ENCODE measurements at regions not wholly inside any gene's neighbourhood (a gene's known extent, or its start where the extent isn't known, plus 50 kb on each side); places are given as distances from the start of the nearest gene placed in this dataset.

- no peak for TF ChIP-seq ZNF488 (tag by site-specific recombination; IDR thresholded peaks at IDR 0.05)
- no peak for TF ChIP-seq SP7 (tag by site-specific recombination; IDR thresholded peaks at IDR 0.05)
- no peak for TF ChIP-seq ZFP3 (tag by site-specific recombination; IDR thresholded peaks at IDR 0.05; ENCODE audit: low read depth)
Observed at GRCh38 chr18:10188971-10189810, 265.2 kb upstream of the APCDD1 start (continued).

GRCh38 chr18:10190564-10190963 lies 263.9 kb upstream of the APCDD1 start:
- no peaks in the 10 kb centered on the region for H3K4me1 ChIP-seq (ENCODE audit: control insufficient read depth, insufficient read depth, low read length)
- CTCF ChIA-PET = no interaction called here
- no peaks in the 10 kb centered on the region for H3K36me3 ChIP-seq (ENCODE audit: control insufficient read depth in 2 of 2, insufficient read depth in 1 of 2, low read length in 2 of 2)
- H3K27ac ChIP-seq (ENCODE audit: extremely low read depth, low read depth, low read length) = no peak overlapping the region
- POLR2A ChIA-PET = no interaction called here
- H3K9me3 ChIP-seq (ENCODE audit: control insufficient read depth, insufficient read depth, low read depth, low read length) = no peaks in the 10 kb centered on the region
- TF ChIP-seq ZNF366 (tag by site-specific recombination; conservative IDR thresholded peaks at IDR 0.05) = no peak
- no peak for TF ChIP-seq GFI1B (tag by site-specific recombination; IDR thresholded peaks at IDR 0.05)
- TF ChIP-seq ZBTB1 (tag by site-specific recombination; IDR thresholded peaks at IDR 0.05) = no peak
- TF ChIP-seq ZNF10 (tag by site-specific recombination; IDR thresholded peaks at IDR 0.05) = no peak
- TF ChIP-seq ZNF791 (tag by site-specific recombination; IDR thresholded peaks at IDR 0.05) = no peak
- TF ChIP-seq ZNF623 (tag by site-specific recombination; IDR thresholded peaks at IDR 0.05) = no peak
- TF ChIP-seq, protein P1, sequence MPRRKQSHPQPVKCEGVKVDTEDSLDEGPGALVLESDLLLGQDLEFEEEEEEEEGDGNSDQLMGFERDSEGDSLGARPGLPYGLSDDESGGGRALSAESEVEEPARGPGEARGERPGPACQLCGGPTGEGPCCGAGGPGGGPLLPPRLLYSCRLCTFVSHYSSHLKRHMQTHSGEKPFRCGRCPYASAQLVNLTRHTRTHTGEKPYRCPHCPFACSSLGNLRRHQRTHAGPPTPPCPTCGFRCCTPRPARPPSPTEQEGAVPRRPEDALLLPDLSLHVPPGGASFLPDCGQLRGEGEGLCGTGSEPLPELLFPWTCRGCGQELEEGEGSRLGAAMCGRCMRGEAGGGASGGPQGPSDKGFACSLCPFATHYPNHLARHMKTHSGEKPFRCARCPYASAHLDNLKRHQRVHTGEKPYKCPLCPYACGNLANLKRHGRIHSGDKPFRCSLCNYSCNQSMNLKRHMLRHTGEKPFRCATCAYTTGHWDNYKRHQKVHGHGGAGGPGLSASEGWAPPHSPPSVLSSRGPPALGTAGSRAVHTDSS (tag by site-specific recombination; IDR thresholded peaks at IDR 0.05) = no peak
- no peak for TF ChIP-seq ZNF416 (tag by site-specific recombination; IDR thresholded peaks at IDR 0.05)
- TF ChIP-seq, protein P2, sequence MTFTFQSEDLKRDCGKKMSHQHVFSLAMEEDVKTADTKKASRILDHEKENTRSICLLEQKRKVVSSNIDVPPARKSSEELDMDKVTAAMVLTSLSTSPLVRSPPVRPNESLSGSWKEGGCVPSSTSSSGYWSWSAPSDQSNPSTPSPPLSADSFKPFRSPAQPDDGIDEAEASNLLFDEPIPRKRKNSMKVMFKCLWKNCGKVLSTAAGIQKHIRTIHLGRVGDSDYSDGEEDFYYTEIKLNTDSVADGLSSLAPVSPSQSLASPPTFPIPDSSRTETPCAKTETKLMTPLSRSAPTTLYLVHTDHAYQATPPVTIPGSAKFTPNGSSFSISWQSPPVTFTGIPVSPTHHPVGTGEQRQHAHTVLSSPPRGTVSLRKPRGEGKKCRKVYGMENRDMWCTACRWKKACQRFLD (tag by site-specific recombination; IDR thresholded peaks at IDR 0.05) = no peak
- no peak for TF ChIP-seq ZNF521 (tag by site-specific recombination; IDR thresholded peaks at IDR 0.05)
- TF ChIP-seq ZNF24 (tag by site-specific recombination; IDR thresholded peaks at IDR 0.05) = no peak
- no peak for TF ChIP-seq ZBTB21 (tag by site-specific recombination; IDR thresholded peaks at IDR 0.05)
- no peak for TF ChIP-seq ZNF544 (tag by site-specific recombination; IDR thresholded peaks at IDR 0.05)
- H3K4me3 ChIP-seq (ENCODE audit: low read depth, low read length) = no peak overlapping the region

- Histone ChIP-seq H3K27ac (ENCODE audit: extremely low read depth, low read depth, low read length) (no peak overlapping the region), H3K4me3 (ENCODE audit: low read depth, low read length) (no peak overlapping the region), H3K9me3 (ENCODE audit: control insufficient read depth, insufficient read depth, low read depth, low read length) (no peaks in the 10 kb centered on the region), H3K4me1 (ENCODE audit: control insufficient read depth, insufficient read depth, low read length) (no peaks in the 10 kb centered on the region), H3K36me3 (ENCODE audit: control insufficient read depth in 2 of 2, insufficient read depth in 1 of 2, low read length in 2 of 2) (no peaks in the 10 kb centered on the region)
- ChIA-PET CTCF (interaction anchor here (0.8 to 1.0 kb wide), 2 partner anchors 10 to 187 kb away, joined by 3 read pairs; no protein-coding TSS in a partner anchor), POLR2A (no interaction called here)
- TF ChIP-seq, protein P3, sequence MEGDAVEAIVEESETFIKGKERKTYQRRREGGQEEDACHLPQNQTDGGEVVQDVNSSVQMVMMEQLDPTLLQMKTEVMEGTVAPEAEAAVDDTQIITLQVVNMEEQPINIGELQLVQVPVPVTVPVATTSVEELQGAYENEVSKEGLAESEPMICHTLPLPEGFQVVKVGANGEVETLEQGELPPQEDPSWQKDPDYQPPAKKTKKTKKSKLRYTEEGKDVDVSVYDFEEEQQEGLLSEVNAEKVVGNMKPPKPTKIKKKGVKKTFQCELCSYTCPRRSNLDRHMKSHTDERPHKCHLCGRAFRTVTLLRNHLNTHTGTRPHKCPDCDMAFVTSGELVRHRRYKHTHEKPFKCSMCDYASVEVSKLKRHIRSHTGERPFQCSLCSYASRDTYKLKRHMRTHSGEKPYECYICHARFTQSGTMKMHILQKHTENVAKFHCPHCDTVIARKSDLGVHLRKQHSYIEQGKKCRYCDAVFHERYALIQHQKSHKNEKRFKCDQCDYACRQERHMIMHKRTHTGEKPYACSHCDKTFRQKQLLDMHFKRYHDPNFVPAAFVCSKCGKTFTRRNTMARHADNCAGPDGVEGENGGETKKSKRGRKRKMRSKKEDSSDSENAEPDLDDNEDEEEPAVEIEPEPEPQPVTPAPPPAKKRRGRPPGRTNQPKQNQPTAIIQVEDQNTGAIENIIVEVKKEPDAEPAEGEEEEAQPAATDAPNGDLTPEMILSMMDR (tag by site-specific recombination; IDR thresholded peaks at IDR 0.05) = no peak
- TF ChIP-seq ZNF266 (tag by site-specific recombination; IDR thresholded peaks at IDR 0.05; ENCODE audit: low read depth) (no peak), ZBTB26 (tag by site-specific recombination; optimal IDR thresholded peaks at IDR 0.05) (no peak), MEIS1 (CRISPR knock-in tag; IDR thresholded peaks at IDR 0.05; ENCODE audit: borderline replicate concordance) (no peak), ZFHX2 (tag by site-specific recombination; conservative IDR thresholded peaks at IDR 0.05) (no peak), ZNF23 (tag by site-specific recombination; IDR thresholded peaks at IDR 0.05; ENCODE audit: borderline replicate concordance) (no peak), ZNF121 (tag by site-specific recombination; IDR thresholded peaks at IDR 0.05) (no peak), ZNF660 (tag by site-specific recombination; IDR thresholded peaks at IDR 0.05) (no peak)
Observed at GRCh38 chr18:10193444-10193843, 261.0 kb upstream of the APCDD1 start.
